Epidermal melanocyte (primary cell): ENCODE measurements at regions not wholly inside any gene's neighbourhood (a gene's known extent, or its start where the extent isn't known, plus 50 kb on each side); places are given as distances from the start of the nearest gene placed in this dataset.

Experiments
- DNase-seq: peaks from one replicate; pipeline ENCODE4 v3.0.0; 2011; ENCODE audit warnings: low spot score; ENCODE audit not compliant: insufficient read length

DNA sequence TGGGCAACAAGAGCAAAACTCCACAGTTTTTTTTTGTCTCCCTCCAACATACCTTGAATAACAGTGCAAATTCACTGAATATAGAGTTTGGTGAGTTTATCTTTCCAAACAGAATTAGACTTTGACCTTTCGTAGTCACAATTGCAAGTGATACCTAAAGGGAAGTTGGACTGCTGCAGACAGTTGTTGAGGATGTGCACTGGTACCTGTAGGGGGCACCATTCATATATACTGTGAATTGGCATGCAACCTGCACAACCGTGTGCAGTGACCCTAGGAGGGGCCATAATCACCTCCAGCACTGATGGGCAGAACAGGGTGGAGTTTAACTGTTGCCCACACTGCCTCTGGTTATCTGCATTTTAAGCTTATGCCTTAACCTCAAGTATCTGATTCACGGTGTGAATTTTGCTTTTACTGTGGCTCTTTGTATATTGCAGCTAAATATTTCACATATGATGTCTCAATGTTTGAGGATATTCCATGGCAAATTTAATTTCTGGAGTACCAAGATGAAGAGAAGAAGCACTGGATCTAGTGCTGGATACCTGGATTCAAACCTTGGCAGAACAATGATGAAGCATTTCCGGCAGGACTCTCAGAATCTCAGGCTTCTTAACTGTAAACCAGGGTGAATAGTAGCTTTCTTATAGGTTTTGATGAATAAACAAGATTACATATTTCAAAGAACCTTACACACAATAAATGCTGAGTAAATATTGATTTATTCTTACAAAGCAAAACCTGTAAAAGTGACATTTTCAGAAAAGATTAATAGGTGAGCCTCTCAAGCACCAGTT, 144.3 kb downstream of the ACTBL2 start:
- DNase-seq: no peak

DNA sequence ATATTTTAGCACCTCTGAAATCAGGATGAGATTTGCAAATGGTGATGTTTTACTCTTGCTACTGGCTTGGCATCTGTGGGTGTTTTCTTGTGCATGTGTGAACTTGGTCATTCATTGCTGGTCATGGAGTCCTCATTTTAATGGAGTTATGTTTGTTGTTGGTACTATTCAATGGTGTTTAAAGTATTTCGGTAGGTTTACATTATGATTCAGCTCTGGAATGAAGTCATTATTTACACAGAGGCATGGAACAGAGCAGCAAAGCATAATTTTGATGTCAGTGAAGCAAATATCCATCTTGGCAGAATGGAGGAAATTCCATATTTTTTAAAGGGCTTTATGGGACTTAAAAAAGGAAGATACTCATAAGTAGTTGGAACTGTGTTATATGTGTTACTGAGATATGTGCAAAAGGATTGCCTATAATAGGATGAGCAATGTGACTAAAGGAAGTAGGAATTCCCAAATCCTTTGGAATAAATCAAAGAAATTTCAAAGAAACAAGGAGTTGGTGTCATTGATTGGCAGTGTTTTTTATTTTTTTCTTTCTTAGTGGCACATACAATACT, 147.4 kb downstream of the ACTBL2 start:
- DNase-seq: no peak

DNA sequence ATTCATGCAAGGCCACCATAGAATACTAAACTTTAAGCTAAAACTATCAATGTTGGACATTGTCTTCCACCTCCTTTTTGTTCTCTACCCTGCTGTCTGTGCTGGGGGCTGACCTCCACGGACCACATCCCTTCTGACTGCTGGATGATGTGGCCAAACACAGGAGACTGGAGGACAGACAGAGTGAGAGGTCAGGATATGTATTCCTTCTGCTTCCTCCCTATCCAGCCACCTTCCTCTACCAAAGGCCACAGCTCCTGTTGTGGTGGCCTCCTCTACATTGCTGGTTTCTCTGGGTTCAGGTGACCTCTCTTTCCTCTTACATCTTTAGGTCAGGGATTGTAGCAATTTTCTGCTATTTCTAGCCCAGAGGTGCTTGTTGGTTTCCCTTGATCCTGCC, 148.1 kb downstream of the ACTBL2 start:
- no peak for DNase-seq

DNA sequence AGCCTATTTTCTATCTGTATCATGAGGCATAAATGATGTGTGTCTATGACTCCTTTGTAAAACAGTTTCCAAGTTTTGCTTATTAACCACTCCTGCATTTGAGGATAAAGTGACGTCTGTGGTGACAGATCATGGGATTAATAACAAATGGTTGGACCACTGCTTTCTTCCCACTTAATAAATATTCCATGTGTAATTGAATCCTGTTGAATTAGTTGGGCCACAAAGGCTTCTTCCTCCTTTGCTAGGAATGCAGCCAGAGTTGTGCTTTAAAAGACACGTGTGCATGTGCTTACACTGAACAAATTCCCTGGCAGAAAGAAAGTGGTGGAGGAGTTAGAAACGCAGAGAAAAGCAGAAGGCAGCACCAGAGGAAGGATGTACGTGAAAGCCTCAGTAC, 150.2 kb downstream of the ACTBL2 start:
- DNase-seq: no peak

DNA sequence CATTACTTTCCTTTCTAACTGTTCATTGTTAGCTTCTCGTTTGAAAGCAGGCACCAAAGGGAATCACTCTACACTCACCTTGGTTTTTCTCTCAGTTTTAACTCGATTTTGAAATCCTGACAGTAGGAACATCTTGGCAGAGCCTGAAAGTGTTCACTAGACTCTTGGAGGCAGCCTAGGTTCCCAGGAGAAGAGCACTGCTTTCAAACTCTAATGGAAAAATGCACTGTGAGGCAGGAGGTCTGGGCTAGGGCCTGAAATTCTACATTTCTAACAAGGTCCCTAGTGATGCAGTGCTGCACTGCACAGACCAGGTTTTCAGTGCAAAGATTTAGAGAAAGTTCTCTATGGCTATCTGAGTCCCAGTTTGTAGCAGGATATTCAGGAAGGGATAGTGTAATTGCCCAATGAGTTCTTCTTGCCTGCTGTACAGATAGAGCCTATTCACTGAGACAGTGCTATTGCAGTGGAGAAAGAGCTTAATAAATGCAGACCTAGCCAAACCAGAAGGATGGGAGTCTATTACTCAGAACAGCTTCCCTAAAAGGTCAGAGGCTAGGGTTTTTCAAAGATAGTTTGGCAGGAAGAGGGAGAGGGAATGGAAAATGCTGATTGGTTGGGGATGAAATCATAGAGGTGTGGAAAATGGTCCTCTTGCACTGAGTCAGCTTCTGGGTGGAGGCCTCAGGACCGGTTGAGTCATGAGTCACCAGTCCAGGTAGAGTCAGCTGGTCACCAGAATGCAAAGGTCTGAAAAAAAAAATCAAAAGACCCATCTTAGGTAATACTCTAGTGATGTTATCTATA, 153.9 kb downstream of the GPBP1 start:
- DNase-seq: no peak

DNA sequence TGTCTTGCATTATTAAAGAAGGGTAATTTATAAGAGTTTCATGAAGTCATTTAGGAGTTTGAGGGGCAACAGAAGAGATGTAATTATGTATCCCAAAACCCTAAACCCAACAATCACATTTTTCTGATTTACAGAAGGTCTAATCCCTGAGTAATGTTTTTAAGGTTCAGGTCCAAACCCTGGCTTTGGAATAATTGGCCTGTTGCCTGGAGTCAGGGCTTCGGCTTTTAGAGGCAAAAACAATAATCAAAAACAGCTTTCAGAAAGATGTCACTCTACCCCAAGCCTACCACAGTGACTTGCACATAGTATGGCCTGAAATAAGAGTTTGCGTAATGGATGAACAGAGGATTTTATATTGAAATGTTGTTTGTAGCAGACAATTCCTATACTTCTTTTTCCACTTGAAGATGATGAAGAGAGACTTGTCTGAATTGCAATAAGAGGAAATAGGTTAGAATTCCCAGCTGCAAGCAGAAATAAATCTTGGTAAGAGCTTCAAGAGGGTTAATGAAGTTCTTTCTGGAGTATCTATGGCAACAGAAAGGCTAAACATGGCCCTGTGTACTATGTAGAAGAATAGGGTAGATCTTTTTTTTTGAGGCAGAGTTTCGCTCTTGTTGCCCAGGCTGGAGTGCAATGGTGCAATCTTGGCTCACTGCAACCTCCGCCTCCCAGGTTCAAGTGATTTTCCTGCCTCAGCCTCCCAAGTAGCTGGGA, 152.0 kb downstream of the GPBP1 start:
- no peak for DNase-seq

DNA sequence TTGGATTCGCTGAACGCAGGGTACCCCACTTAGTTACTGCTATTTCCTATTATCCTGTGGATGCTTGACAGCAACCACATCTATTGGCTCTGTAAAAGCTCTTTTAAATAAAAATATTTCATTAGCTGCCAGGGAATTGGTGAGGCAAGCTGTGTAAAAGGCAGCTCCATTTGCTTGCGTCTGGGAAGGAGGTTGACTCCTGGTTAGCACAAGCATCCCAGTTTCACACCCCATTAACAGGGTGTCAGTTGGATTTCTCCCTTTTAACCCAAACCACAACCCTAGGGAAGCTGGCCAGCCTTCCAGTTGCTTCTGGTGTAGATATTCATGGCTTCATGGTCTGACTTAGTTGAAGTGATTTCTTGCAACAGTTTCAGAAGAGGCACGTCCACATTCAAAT, 151.0 kb downstream of the GPBP1 start:
- no peak for DNase-seq

DNA sequence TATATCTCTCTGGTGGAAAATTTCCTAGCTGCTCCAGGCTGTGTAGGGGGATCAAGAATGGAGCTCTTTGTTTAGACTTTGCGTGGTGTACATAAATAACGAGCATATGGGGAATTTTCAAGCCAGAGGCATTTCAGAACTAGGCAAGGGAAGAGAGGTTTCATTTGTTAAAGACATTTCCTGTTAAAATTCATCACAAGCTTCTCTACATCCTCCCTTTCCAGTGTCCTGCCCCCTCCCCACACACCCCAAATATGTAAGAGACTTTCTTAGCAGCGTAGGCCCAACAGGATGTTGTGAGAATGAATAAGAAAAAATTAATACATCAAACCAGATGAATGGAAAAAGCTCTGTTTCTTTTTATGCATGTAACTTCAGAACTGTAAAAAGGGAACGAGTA, 150.3 kb downstream of the GPBP1 start:
- DNase-seq: peak; percentile 78

DNA sequence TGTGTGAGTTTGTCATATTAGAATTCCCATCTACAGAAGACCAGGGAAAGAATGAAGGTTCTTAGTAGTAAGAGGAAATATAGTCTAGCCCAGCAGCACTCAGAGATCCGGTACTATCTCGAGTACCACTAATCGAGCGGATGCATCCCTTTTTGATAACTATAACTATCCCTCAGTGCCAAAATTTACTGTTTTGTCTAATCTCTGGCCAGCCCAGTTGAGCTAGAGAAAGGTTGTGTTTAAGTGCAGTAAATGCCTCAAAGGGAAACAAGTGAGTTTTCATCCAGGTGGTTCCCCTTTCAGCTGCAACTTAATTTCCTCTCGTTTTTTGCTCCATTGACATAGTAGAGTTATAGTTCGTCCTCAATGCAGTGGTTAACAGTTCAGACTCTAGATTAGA, 146.7 kb downstream of the GPBP1 start:
- DNase-seq: no peak

DNA sequence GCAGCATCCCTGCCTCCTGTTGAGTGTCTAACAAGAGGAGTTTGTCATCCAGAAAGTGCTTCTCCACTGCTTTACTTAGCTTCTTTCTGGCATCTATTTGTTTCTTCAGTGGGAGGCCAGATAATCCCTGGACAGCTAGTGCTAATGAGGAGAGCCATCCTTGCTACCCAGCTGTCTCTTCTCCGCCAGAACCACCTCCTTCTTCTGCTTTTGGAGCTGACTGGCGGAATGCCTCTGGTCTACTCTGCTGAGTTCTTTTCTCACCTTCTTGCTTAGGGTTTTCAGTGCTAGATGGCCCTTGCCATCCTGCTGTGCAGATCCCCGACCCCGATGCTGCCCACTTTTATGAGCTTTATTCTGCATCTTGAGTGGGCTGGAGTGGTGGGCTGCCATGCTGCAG, 145.8 kb downstream of the GPBP1 start:
- no peak for DNase-seq

DNA sequence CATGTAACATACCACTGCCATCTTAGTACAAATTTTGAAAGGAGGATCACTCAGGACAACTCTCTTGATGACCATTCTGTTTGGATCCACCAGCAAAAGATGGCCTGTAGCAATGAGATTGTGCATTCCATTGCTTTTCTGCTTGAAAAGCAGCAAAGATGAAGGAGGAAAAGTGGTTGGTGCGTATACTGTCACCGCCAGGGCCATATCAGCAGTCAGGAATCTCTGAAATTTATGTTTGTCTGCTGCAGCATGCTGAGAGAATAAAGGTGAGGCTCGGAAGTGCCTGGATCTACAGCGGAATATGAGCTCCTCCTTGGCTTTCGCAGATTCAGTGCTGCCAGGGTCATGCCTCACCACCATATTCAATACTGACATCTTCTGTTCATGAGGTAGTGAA, 144.4 kb downstream of the GPBP1 start:
- no peak for DNase-seq

DNA sequence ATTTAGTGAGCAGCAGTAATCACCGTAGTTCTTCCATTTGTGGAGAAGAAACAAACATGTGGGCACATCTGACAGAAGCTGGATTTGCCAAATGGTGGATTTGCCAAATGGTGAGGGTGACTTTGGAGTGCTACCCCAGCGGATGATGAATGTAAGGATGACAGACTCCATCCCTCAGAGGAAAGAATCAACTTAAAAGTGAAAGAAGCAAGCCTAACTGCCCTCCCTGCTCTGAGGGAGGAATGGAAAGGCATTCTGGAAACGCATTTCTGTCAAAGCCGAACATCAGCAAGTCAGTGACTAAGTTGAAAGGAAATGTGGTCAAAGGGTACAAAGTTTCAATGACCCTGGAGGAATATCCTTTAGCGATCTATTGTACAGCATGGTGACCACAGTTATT, 143.5 kb downstream of the GPBP1 start:
- DNase-seq: no peak

DNA sequence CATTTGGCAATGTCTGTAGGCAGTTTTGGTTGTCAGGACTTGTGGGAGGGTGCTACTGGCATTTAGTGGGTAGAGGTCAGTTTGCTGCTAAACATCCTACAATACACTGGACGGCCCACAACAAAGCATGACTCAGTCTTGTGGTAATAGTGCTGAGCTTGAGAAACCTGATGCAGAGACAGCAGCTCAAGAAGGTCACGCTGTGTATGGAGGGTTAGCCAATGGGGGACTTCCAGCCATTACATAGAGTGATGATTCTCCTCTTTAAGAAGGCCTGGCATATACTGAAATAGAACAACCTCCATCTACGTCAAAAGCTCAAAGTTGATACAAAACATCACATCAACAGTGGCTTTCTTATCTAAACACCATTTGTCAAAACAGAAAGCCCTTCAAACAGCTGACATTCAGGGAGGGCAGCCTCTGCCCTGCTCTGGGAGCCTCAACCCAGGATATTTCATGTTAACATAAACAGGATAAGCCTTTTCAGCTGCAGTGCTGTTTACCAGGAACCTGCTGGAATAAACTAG, 143.0 kb downstream of the GPBP1 start:
- DNase-seq: no peak

DNA sequence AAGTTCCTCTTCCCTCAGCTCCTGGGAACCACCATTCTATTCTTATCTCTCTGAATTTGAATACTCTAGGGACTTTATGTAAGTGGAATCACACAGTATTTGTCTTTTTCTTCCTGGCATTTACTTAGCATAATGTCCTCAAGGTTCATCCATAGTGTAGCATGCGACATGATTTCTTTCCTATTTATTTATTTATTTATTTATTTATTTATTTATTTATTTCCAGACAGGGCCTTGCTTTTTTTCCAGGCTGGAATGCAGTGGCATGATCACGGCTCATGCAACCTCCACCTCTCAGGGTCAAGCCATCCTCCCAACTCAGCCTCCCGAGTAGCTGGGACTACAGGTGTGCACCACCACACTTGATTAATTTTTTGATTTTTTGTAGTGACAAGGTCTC, 142.1 kb downstream of the GPBP1 start:
- no peak for DNase-seq
